GOT3 (cell line): ENCODE measurements at regions not wholly inside any gene's neighbourhood (a gene's known extent, or its start where the extent isn't known, plus 50 kb on each side); places are given as distances from the start of the nearest gene placed in this dataset.
"Not testable (repeated sequence)": the region's sequence is repeated elsewhere in the genome, so short reads cannot be mapped to it uniquely, and the experiment has no call there.

Experiments used
- DNase-seq: peaks from one replicate; lab custom pipeline; 2025; ENCODE audit warnings: mixed read lengths; lab: John Stamatoyannopoulos, UW

DNA sequence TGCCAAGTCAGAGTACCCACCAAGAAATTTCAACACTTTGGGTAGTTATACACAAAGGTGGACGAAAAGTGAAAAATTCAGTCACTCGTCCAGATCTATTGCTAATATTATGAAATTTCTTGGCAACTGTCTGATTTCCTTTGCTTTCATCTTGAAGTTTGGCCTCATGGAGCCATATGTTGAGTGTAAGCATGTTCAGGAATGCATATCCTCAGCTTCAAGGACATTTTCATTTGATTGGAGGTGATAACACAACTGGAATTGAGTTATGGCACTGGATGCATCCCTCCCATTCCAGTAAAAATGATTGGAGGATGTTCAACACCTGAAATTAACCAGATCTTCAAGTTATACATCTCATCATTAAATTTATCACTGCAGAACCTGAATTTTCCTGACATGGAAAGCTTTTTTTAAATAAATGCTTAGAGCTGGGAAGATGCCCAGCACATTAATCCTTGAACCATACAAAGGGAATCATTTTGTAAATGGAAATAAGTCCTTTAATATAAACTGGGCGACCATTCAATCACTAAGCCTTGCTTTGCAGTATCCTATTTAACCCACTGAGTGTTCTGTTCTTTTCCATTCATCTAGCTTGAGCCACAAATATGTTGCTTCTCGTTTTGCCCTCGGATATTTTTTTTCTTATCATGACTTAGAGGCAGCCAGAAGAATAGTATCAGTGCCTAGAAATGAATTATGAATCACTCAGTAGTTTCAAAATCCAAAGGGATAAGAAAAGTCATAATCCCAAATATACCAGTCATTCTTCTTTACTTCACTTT, 273.7 kb upstream of the PIK3R1 start:
- DNase-seq: no peak

DNA sequence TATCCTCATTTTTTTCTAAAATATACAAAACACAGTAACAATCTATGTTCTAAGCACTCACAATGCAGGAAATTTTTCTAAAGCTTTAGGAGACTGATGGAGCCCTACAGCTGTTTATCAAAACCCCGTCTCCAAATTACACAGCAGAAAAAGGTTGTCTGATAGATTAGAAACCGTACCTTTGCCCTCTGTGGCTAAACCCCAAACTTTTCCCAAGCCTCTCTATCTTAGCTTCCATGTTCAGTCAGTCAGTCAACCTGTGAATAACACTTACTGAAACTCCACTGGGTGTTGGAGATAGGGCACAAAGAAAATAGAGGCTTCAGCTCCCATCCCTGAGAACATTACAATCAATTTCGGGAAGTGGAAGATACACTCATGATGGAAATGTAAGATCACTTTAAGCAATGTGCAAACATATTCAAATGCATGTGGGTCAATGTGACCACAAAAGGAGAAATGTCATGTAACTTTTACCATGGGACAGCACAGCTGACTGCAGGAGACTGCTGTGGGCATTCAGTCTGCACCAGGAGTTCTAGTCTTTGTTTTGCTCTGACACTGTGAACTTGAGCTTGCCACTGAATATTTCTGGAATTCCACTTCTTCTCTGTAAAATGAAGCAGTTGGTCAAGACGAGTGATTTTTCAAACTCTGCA, 279.5 kb upstream of the PIK3R1 start:
- no peak for DNase-seq

DNA sequence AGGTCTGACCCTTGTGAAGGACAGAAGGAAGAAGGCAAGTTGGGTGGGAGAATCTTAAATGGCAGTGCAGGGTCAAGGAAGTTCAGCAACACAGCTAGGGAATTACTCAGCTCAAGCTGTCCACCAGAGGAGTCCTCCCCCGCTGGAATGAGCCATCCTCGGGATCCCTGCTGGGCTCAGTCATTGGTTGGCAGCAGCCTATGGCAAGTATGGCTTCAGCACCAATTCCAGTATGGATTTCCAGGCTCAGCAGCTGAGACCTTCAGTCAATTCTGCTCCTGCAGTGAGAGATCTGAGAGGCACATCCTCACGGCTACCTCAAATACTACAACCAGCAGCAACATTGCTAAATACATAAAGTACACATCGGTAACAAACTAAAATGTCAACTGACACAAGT, 280.6 kb upstream of the PIK3R1 start:
- DNase-seq: no peak

DNA sequence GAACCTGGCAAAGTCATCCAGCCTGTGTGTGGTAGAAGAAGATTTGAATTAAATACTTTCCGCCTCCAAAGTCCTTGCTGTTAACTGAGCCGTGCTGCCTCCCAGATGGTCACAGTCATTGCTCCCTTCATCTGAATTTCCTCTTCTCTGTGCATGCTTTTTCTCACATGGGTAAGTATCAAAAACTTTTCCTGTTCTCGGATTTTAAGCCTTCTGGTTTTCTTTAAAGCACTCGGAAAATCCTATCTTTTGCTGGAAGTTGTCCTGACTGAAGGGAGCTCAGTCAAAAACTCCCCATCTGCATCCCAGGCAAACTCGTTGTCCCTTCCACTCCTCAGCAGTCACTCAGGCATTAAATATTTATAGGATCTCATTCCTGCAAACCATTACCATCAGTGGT, 290.0 kb upstream of the PIK3R1 start:
- no peak for DNase-seq

DNA sequence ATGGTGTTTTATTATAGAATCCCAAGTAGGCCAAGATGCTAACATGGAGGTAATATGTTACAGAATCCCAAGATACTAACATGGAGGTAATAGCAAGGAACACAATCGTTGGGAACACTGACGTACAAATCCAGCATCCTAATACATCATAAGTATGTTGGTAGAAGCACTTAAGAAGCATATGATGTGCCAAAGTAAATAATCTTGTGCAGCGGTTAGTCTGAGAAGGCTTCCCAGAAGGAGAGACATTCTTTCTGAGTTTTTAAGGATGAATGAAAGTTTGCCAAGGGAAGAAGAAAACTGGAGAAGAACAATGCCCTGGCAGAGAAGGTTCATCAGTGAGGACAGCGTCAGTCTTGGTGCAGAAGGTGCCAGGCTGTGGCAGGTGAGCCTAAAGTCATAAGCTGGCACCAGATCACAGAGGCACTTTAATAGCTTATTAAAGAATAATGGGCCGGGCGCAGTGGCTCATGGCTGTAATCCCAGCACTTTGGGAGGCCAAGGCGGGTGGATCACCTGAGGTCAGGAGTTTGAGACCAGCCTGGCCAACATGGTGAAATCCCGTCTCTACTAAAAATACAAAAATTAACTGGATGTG, 294.5 kb upstream of the PIK3R1 start:
- no peak for DNase-seq

DNA sequence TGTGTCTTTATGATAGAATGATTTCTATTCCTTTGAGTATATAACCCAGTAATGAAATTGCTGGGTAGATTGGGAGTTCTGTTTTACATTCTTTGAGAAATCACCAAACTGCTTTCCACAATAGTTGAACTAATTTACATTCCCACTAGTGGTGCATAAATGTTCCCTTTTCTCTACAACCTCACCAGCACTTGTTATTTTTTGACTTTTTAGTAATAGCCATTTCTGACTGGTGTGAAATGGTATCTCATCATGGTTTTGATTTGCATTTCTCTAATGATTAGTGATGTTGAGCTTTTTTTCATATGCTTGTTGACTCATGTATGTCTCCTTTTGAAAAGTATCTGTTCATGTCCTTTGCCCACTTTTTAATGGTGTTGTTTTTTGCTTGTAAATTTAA, 296.0 kb upstream of the PIK3R1 start:
- not testable (repeated sequence) for DNase-seq

DNA sequence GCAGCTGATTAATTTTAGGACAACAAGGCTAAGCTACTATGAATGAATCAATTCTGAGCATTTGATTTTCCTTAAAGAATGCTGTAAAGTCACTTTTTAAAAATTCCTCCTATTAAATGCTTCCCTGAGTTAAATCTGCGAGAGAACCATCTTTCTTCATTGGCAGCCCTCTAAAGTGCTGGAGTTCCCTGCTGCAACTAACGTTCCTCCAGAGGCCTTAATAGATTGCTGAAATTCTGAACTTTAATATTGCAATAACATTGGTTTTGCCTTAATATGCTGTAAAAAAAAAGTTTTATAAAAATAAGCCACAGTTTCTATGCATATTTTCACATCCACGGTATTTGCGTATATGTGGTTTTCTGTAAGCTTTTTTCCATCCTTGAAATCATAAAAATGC, 298.0 kb upstream of the PIK3R1 start:
- DNase-seq: no peak

DNA sequence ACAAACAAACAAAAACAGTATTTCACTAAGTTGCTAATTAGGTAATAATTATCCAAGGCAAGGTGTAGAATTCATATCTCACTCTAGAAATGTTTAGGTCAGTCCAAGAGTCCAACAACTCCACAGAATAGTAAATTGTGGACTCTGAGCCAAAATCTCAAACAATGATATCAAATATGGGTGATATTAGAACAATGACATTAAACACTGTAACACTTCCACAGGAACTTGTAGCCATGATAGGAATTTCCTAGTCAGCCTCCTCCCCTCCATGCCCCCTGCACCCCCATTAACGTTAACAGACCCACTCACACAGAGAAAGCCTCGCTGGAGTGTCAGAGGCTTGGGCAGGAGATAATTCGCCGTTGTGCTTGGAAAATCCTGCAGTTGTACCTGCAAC, 305.0 kb upstream of the PIK3R1 start:
- no peak for DNase-seq

DNA sequence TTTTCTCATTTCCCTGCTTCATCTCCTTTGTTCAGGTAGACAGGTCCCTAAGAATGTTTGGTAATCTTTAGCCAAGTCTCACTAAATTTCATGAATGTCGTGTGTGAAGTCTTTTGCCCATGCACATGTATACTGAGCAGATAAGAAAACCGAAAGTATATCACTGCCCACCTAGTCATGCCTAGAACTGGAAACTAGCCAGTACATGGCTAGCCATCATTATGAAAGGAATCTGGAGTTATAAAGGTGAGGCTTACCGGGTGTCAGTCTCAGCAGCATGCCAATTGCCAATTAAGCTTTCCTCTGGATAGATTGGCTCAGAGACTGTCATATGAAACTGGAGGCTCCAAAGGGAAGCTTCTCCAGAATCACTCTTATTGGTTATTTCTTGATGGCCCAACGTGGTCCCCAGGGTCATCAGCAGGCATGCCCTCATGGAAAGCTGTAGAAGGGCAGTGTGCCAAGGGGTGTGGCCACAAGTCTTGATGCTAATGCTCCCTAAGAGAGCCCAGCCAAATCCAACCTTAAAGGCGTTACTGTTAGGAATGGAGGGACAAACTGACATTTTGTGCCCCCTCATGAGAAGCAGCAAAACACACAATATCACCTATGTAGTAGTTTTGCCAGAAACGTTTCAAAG, 307.3 kb upstream of the PIK3R1 start:
- DNase-seq: no peak

DNA sequence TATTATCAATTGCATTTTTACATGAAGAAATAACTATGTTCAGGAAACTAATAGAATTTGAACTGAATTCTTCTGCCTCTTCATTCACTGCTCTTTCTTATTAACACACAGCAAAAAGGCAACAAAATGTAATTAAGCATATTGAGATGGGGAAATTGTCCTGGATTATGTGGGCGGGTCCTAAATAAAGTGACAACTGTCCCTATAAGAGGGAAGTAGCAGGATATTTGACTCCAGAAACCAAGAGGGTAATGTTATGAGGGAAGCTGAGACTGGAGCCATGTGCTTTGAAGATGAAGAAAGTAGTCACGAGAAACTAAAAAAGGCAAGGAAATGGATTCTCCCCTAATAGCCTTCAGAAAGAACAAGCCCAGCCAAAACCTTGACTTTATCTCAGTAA, 311.2 kb upstream of the PIK3R1 start:
- no peak for DNase-seq

DNA sequence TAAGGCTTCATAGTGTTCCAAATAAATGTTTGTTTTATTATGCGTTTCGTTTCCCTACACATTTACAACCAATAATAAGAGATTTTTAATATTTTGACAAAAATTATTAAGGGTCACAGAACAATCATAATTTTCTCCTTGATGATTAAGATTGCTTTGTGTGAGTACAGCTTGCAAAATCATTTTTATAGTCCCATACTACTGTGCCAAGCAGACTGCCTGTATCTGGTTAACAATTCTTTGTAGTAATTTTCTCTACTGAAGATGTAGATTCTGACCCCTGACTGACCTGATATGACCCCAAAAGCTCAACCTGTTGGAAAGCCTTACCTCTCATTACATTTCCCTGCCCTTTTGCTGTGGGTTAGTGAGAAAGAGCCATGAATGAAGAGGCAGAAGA, 311.9 kb upstream of the PIK3R1 start:
- DNase-seq: no peak

DNA sequence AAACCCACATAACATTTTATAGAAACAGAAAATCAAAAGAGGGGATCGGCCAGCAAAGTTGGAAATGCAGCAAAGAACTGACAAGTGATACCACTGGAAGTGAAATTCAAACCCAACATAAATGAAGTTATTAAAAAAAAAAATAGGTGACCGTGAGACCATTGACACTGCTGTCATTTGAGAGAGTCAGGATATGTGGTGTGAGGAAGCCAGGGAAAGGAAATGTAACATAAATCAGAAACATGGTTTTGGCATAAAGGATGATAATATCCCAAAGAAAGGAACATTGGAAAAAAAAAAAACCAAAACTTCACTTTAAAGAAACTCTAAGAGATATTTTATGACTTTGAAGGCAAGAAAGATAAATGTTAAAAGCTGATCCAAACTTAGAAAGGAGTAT, 312.4 kb upstream of the PIK3R1 start:
- DNase-seq: no peak

DNA sequence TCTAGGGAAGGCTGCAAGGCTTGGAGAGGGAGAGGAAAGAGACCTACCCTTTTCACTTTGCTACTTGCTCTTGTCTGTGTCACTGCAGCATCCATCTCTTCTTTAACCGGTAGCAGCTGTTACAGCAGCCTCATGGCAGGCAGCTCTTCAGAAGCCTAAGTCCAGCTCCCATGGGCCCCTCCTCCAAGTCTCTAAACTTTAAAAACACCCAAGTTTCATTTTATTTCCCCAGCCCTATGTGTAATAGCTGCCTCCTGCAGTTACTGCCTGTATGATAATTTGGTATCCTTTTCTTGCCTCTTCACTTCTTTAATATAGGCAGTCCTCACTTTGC, 313.1 kb upstream of the PIK3R1 start:
- no peak for DNase-seq

DNA sequence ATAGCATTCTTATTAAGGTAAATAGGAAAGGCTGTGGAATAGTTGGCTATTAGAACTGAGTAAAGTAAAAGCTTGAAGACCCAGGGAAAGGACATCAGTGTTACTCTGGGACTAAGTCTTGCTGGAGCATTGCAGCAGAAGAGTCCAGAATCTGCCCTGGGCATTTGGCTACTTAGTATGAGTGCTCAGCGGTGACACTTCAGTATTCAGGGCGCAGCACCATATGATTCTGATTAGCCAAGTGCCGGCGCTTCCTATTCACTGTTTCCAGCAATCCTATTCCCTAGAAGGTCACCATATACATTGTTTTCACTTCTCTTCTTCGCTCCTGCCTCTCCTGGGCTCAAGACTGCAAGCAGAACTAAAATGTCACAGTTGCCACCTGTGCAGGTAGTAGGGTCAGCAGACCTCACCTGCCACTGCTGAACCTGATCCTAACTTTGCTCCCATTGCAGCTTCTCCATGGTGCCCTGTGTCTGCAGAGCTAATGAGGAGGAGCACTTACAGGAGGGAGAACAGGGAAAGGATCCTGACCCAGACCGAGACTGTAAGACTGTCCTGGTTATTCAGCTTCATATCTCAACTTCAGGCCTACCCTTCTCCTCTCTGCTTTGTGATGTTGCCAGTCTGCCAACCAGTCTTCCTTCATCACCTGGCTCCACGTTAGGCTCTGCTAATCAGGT, 313.6 kb upstream of the PIK3R1 start:
- DNase-seq: no peak

DNA sequence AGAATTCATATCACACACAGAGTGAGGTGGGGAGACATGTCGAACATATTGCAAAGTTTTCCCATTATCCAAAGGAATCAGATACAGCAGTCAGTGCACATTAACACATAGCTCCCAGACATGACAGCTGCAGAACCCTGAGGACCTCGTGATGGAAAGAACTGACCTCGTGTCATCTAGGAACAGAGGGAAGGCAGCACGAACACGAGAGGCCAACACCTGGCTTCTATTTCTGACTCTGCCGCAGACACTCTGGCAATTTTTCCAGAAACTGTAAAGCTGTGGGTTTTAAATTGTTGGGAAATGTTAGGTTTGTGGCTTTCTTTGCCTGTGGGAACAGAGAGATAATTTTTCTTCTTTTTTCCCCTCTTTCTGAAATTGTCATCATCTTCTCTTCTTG, 315.0 kb upstream of the PIK3R1 start:
- DNase-seq: no peak

DNA sequence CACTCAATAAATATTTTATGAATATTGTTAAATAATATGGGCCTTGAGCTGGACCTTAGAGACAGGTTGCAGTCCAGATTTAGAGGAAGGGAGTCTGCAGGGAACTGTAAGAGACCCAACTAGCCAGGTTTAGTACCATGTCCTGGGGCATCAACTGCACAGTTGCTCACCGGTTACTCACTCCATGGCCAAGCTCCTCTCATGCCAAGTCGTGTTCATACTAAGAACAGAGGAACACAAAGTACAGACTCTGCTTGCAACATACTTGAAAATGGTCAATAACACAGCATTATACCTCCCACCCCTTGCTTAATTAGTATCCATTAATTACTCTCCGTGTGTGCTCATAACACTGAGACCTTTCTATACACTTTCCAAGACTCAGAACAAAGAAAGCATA, 317.6 kb upstream of the PIK3R1 start:
- no peak for DNase-seq

DNA sequence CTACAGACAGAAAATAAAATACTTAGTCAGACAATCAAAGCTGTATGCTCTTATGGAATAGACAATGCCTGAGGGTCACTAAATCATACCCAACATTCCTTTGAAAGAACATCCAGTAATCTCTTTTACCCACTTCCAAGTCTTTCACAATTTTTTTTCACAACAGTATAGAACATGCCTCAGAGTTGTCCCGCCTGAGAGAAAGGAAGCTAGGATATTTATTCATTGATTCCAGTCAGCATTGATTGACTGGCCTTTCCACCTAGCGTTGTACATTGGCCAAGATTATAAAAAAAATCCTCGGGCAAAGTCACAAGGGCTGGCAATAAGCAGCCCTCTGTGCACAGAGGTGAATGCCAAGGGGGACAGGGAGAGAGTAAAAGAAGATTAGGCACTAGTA, 318.1 kb upstream of the PIK3R1 start:
- DNase-seq: no peak

DNA sequence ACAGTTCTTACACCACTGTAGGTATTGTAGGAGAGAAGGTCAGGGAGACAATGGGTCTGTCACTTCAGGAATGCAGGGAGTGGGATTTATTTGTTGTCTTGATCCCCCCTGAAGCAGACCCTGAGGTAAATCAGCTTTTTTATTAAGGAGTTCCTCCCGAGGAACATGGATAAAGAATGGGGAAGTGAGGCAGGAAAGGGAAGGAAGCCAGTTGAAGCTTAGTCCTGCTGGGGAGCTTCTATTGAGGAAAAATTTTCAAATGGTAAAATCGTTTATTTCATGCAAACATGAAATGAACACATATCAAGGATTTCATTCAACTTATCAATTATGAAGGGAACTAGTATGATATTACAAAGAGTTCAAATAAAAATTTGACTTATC, 318.6 kb upstream of the PIK3R1 start:
- no peak for DNase-seq

DNA sequence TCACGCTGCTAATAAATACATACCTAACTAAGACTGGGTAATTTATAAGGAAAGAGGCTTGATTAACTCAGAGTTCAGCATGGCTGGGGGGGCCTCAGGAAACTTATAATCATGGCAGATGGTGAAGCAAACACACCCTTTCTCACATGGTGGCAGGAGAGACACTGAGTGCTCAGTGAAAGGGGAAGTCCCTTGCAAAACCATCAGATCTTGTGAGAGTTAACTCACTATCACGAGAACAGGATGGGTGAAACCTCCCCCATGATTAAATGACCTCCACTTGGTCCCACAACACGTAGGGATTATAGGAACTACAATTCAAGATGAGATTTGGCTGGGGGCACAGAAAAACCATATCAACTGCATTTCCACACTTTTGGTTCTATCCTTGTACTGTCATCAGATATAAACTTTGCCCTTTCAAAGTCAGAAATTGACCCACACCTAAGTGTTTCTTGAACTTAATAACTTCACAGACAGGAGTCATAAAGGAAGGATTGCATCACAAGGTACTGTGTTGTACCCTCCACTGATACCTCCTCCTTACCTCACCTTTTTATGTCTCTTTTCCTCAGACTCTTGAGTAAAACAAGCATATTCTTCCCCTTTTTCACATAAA, 319.1 kb upstream of the PIK3R1 start:
- DNase-seq: no peak

DNA sequence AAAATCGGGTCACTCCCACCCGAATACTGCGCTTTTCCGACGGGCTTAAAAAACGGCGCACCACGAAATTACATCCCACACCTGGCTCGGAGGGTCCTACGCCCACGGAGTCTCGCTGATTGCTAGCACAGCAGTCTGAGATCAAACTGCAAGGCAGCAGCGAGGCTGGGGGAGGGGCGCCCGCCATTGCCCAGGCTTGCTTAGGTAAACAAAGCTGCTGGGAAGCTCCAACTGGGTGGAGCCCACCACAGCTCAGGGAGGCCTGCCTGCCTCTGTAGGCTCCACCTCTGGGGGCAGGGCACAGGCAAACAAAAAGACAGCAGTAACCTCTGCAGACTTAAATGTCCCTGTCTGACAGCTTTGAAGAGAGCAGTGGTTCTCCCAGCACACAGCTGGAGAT, 325.7 kb upstream of the PIK3R1 start:
- not testable (repeated sequence) for DNase-seq

DNA sequence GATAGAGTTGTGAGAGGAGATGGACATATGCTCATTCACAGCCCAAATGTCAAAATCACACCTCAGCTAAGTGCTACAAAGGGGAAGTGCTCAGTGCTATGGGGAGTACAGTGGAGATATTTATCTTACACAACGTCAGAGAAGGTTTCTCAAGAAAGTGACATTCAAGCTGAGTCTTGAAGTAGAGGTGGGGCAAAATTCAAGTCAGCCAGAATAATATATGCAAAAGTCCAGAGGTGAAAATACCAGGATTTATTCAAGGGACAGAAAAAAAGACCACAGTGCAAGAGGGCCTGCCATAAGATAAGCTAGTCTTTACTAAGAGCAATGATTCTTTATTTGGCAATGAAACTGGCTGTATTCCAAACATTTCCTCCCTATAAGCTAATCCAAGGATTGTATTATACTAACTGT, 327.8 kb upstream of the PIK3R1 start:
- DNase-seq: no peak

DNA sequence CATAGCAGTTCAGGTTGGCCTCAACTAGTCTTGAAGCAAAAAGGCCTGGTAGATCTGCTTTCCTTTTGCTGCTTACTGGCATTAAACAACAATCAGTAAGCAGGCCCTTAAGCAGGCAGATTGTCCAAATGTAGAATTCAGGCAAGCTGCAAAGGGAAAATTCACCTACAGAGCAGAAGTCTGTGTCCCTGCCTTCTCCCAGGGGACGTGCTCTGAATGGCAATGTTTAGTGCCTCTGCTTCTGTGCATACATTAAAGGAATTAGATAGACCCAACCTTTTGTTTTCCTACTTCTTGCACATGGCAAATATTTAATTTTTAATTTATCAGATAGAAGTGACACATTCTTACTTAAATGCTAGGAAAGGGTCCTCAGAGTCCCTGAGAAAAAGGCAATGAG, 328.8 kb upstream of the PIK3R1 start:
- no peak for DNase-seq
